NCI-H2081 (cell line): ENCODE measurements at regions not wholly inside any gene's neighbourhood (a gene's known extent, or its start where the extent isn't known, plus 50 kb on each side); places are given as distances from the start of the nearest gene placed in this dataset.

ENCODE experiments used
- DNase-seq, 2 experiments: peaks; one replicate each; lab custom pipeline; 2025; lab: John Stamatoyannopoulos, UW

DNA sequence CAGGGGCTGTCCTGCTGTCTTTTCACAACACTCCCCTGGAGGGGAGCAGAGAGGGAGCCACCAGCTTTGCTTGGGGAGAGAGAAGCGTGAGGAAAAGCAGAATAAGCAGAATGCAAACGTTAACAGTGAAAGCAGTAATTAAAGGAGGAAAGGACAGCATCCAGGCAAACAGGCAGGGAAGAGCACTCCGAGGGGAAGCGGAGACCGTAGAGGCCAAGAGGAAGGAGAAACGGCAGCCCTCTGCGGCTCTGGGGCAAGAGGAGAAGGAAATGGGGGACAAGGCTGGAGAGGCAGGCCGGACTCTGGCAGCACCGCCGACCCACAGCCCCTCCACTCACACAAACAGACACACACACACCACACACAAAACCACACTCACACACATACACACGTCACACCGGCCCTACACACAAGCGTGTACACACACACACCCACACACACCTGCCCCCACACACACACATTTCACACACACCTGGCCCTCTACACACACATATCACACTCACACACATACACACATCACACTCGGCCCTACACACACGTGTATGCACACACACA lies 449.8 kb downstream of the SOX6 start:
- DNase-seq, result no peak

DNA sequence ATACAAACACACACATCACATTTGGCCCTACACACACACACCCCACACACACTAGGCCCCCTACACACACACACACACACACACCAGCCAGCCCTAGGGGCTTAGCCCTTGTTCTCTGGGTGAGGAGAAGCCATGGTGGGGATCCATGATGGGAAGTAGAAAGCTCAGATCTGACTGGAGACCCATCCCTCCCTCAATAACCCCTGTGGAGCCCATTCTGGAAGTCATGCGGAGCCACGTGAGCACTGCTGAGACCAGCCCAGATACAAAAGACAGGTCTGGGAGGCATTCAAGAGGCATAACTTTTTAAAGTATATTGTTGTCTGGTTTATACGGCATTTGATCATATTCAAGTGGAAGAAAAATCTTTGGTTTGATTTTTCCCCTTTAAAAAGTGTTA lies 448.5 kb downstream of the SOX6 start:
- no peak for DNase-seq

DNA sequence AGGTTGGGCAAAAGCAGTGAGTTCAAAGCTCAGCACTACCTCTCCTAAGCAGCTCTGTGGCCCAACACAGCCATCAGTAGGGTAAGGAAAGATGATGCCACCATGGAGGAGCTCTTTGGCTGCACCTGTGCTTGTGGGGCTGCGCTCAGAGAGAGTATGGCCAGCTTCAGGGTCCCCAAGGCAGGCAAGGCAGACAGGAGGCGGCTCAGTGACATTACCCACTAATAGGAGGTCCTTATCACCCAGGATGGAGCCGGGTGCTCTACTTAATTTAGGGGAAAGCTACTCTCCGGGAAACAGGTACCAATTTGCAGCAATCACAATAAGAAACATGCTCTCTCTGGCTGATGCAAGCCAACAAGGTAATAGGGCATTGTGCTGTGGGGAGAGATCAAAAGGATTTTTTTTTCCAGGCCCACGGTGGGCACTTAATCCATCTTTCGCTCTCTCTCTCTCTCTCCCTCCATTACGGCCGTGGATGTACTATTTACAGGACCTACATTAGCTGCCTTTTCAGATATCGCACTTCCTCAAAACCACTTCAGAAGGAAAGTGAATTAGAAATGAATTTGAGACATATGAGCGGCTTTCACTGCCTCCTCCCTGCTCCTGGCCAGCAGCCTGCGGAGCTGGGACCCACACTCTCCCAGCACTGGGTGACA lies 446.3 kb downstream of the SOX6 start:
- no peak for DNase-seq

DNA sequence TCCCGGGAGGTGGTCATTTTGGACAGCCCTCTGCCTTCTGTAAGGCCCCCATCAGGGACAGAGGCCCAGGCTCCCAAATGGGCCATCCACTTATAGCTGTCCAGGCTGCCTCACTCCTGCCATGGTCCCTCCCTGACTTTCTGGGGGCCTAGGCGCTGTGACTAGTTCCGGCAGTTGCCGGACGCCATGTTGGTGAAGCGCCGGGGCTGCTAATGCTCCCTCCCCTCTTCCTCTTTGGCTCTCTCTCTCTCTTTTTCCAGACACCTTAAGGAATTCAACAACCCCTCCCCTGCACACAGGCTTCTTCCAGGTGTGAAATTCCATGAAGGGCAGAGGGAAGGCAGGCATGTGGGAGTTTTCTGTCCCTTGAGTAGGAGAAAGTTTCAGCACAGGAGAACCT lies 445.6 kb downstream of the SOX6 start:
- no peak for DNase-seq

DNA sequence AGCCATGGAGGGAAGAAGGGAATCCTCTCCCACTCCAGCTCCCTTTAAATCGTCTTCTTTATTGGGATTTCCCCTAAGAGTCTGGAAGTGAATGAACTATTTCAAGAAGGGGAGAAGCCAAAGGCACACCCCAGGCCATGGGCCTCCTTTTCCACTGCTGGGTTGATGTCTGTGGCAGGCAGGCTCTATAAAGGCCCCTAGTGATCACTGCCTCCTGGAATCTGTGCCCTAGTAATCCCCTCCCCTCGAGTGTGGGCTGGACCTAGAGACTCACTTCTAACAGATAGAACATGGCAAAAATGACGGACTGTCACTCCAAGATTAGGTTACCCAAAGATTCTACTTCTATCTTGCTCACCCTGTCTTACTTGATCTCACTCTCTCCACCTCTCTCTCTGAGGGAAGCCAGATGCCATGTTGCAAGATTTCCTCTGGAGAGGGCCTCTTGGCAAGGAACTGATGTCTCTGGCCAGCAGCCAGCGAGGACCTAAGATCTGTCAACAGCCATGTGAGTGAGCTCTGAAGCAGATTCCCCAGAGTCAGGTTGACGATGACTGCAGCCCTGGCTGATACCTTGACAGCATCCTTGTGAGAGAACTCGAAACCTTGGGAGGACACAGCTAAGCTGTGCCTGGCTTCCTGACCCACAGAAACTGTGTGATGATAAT lies 444.8 kb downstream of the SOX6 start:
- DNase-seq, result peak in 1 of 2 experiments; percentile 11

DNA sequence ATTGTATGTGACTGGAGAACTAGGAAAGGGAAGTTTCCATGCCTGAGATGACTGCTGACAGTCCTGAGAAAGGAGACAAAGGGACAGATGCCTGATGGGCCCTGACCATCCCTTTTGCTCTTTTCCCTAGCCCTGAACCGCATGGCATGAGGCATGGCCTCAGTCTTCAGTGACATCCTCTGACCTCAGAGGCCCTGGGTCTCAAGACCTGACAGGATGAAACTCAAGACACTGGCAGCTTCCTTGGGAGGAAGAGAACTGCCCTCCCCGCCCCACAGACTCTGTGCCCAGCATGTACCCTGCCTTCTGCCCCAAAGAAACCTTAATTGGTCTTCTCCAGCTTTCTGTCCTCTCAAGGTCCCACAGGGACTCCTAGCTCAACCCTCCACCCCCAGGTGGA lies 444.1 kb downstream of the SOX6 start:
- DNase-seq, result no peak

DNA sequence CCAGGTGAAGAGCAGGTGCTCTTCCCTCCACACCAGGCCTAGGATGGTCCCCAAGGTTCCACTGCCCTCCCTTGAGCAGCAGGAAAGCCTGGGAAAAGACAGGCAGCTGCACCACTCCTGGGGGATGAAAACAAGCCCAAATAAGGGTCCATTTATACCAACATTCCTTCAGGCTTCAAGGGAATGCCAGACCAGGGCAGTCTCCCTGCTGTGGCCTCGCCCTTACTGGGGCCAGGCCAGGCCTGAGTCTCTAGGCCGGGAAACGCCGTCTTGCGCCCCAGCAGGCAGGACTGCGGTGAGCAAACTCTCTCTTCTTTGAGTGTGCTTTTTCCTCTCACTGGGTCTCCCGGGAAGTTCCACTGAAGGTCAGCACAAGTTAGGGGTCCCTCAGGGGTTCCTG lies 443.5 kb downstream of the SOX6 start:
- DNase-seq, result no peak

DNA sequence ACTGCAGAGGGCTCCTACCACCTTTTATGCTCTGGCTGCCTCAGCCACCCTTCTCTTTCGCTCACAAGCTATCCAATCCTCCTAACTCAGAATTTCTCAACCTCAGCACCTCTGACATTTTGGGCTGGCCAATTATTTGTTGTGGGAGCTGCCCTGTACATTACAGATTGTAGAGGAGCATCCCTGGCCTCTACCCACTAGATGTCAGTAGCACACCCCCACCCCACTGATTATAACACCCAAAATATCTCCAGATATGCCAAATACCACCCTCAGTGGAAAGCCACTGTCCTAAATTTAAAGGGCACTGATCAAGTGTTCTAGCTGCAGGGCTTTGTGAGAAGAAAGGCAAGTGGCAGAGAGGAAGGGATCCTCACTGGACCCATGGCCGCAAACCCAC lies 443.1 kb downstream of the SOX6 start:
- no peak for DNase-seq
